Body of pancreas (tissue), 4 donors: ENCODE measurements at regions not wholly inside any gene's neighbourhood (a gene's known extent, or its start where the extent isn't known, plus 50 kb on each side); places are given as distances from the start of the nearest gene placed in this dataset.
"Not testable (repeated sequence)": the region's sequence is repeated elsewhere in the genome, so short reads cannot be mapped to it uniquely, and the experiment has no call there.

Source experiments
- ATAC-seq: fragments of 150-250 bp; one replicate; pipeline ENCODE4 v1.9.1; 2016
- DNase-seq, 4 donors: peaks; one replicate each; pipeline ENCODE4 v3.0.0-alpha.2; 2019
- H3K27ac ChIP-seq, 4 donors: fragments of 200-600 bp; sonication (generic); 1 replicate in 3 of 4; 2 replicates in 1 of 4; pipeline versions ENCODE4 v1.5.1 to v1.6.1; 2016 to 2019; ENCODE audit warnings: mild to moderate bottlenecking in 1 of 4, mixed read lengths in 1 of 4, moderate library complexity in 1 of 4
- H3K27me3 ChIP-seq, 2 donors: fragments of 200-600 bp; sonication (generic); one replicate each; pipeline ENCODE4 v1.6.0; 2016; ENCODE audit warnings: mild to moderate bottlenecking in 1 of 2
- H3K36me3 ChIP-seq, 2 donors: fragments of 200-600 bp; sonication (generic); replicated peaks in 1 of 2; 2 replicates each; pipeline ENCODE4 v1.5.1; 2016; ENCODE audit warnings: low read depth in 2 of 2; ENCODE audit not compliant: insufficient read depth in 1 of 2
- H3K4me1 ChIP-seq: fragments of 200-600 bp; sonication (generic); one replicate; pipeline ENCODE4 v1.6.0; 2016
- H3K4me3 ChIP-seq, 2 donors: fragments of 200-600 bp; sonication (generic); 1 replicate in 1 of 2; 2 replicates in 1 of 2; pipeline ENCODE4 v1.5.1; 2016 to 2019
- H3K9me3 ChIP-seq, 3 donors: fragments of 200-600 bp; sonication (generic); 1 replicate in 2 of 3; 2 replicates in 1 of 3; pipeline ENCODE4 v1.5.1; 2016
- POLR2A ChIP-seq, 3 donors: fragments of 450-650 bp; IDR thresholded peaks; one replicate each; pipeline ENCODE4 v1.6.1; 2016; ENCODE audit warnings: antibody characterized with exemption in 3 of 3, mild to moderate bottlenecking in 2 of 3
- WGBS, 2 donors: methylation state at CpG; one replicate each; pipeline ENCODE4 v1.1.5; 2017; 5-methylcytosine and 5-hydroxymethylcytosine counted together
- intact Hi-C: fragments of 100-400 bp; cut with DNase I; formaldehyde crosslinking; loops from one replicate; pipeline ENCODE4 v1.15.1; 2023
- TF ChIP-seq, protein P1 (sequence below), 7 experiments: fragments of 450-650 bp in 4 of 7; fragments of 200-600 bp in 3 of 7; sonication (generic) in 3 of 7; IDR thresholded peaks; one replicate each; pipeline ENCODE4 v1.5.1; 2016 to 2019; ENCODE audit warnings: antibody characterized with exemption in 7 of 7

- DNase-seq (no peak), ATAC-seq (no peak)
- no peak overlapping the region for H3K4me3 ChIP-seq
- H3K36me3 ChIP-seq, result no peaks in the 10 kb centered on the region
- H3K9me3 ChIP-seq, result no peaks in the 10 kb centered on the region
- H3K27ac ChIP-seq, result no peak overlapping the region
- intact Hi-C loops, result no loop called here
- whole genome bisulfite sequencing, 2 donors, result 33 to 43% methylated on average over 1 of the region's 1 CpG
- H3K27me3 ChIP-seq, result no peaks in the 10 kb centered on the region
- TF ChIP-seq POLR2A (IDR thresholded peaks at IDR 0.05), result no peak
- TF ChIP-seq, protein P1, sequence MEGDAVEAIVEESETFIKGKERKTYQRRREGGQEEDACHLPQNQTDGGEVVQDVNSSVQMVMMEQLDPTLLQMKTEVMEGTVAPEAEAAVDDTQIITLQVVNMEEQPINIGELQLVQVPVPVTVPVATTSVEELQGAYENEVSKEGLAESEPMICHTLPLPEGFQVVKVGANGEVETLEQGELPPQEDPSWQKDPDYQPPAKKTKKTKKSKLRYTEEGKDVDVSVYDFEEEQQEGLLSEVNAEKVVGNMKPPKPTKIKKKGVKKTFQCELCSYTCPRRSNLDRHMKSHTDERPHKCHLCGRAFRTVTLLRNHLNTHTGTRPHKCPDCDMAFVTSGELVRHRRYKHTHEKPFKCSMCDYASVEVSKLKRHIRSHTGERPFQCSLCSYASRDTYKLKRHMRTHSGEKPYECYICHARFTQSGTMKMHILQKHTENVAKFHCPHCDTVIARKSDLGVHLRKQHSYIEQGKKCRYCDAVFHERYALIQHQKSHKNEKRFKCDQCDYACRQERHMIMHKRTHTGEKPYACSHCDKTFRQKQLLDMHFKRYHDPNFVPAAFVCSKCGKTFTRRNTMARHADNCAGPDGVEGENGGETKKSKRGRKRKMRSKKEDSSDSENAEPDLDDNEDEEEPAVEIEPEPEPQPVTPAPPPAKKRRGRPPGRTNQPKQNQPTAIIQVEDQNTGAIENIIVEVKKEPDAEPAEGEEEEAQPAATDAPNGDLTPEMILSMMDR (IDR thresholded peaks at IDR 0.05), result no peak
- no peaks in the 10 kb centered on the region for H3K4me1 ChIP-seq
These were observed 328.4 kb upstream of the KCND2 start for GRCh38 chr7:119944601-119944972.

- no peak for DNase-seq
- Histone ChIP-seq H3K36me3 (no peaks in the 10 kb centered on the region), H3K27ac (no peak overlapping the region), H3K9me3 (no peaks in the 10 kb centered on the region), H3K4me1 (no peaks in the 10 kb centered on the region), H3K4me3 (no peak overlapping the region), H3K27me3 (no peaks in the 10 kb centered on the region)
- TF ChIP-seq POLR2A (IDR thresholded peaks at IDR 0.05), result no peak
- TF ChIP-seq, protein P1 (IDR thresholded peaks at IDR 0.05), result no peak
- ATAC-seq, result no peak
- intact Hi-C loops, result no loop called here
- 91 to 92% methylated on average over 1 of the region's 1 CpG for WGBS, 2 donors
These were observed 327.2 kb upstream of the KCND2 start for GRCh38 chr7:119945822-119946221.

DNA sequence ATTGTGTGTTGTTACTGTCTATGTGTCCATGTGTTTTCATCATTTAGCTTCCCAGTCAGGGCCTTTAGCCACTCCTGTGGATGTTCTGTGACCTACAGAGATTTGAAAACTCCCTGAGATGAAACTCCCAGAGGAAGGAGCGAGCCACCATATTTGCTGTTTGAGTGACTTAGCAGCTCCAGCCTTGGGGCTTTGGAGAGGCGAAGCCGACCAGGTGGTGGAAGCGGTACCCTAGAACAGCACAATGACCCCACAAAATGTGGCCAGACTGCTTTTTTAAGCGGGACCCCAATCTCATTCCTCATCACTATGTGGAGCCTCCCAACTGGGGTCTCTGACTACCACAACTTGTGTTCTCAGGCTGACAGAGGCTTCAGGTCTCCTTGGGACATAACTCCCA is 323.9 kb upstream of the KCND2 start:
- H3K36me3 ChIP-seq, result no peaks in the 10 kb centered on the region
- 86 to 97% methylated on average over 5 of the region's 5 CpGs for WGBS, 2 donors
- no peaks in the 10 kb centered on the region for H3K9me3 ChIP-seq
- H3K4me3 ChIP-seq, result no peak overlapping the region
- H3K27me3 ChIP-seq, result no peaks in the 10 kb centered on the region
- no peak overlapping the region for H3K27ac ChIP-seq
- intact Hi-C loops, result no loop called here
- H3K4me1 ChIP-seq, result no peaks in the 10 kb centered on the region
- TF ChIP-seq, protein P1 (IDR thresholded peaks at IDR 0.05), result no peak
- TF ChIP-seq POLR2A (IDR thresholded peaks at IDR 0.05), result no peak
- no peak for DNase-seq
- ATAC-seq, result no peak

DNA sequence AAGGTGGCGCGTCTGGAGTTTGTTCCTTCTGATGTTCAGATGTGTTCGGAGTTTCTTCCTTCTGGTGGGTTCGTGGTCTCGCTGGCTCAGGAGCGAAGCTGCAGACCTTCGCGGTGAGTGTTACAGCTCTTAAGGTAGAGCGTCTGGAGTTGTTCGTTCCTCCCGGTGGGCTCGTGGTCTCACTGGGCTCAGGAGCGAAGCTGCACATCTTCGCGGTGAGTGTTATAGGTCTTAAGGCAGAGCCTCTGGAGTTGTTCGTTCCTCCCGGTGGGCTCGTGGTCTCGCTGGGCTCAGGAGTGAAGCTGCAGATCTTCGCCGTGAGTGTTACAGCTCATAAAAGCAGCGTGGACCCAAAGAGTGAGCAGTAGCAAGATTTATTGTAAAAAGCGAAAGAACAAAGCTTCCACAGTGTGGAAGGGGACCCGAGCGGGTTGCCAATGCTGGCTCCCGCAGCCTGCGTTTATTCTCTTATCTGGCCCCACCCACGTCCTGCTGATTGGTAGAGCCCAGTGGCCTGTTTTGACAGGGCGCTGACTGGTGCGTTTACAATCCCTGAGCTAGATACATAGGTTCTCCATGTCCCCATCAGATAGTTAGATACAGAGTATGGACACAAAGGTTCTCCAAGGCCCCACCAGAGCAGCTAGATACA is 322.5 kb upstream of the KCND2 start:
- ATAC-seq, intact Hi-C loops, H3K9me3 ChIP-seq, DNase-seq, H3K4me1 ChIP-seq, H3K4me3 ChIP-seq, H3K27ac ChIP-seq, H3K36me3 ChIP-seq, H3K27me3 ChIP-seq: not testable (repeated sequence)
- 86 to 88% methylated on average over 27 to 30 of the region's 30 CpGs for WGBS, 2 donors

DNA sequence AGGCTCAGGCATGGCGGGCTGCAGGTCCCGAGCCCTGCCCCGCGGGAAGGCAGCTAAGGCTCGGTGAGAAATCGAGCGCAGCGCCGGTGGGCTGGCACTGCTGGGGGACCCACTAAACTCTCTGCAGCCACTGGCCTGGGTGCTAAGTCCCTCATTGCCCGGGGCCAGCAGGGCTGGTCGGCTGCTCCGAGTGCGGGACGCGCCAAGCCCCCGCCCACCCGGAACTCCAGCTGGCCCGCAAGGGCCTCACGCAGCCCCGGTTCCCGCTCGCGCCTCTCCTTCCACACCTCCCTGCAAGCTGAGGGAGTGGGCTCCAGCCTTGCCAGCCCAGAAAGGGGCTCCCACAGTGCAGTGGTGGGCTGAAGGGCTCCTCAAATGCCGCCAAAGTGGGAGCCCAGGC is 321.4 kb upstream of the KCND2 start:
- H3K36me3 ChIP-seq, H3K4me1 ChIP-seq, ATAC-seq, H3K9me3 ChIP-seq, DNase-seq, intact Hi-C loops, H3K4me3 ChIP-seq, H3K27ac ChIP-seq, H3K27me3 ChIP-seq: not testable (repeated sequence)
- WGBS, 2 donors, result 90 to 100% methylated on average over 4 to 21 of the region's 24 CpGs

DNA sequence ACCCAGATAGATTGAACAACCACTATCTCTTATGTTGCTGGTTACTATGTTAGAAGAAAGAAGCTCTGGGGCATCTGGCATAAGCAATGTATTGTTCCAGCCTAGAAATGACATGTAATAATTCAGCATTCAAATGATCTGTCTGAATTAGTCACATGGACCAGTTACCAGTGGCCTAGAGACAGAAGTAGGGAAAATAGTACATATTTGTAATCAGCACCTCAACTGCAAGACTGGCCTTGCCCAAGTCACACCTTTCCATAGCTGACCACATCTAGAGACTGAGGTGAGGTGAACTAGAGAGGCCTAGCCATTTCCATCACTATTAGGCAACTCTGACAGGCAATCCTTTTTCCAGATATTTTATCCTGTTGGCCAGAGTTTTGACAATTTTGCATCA is 315.6 kb upstream of the KCND2 start:
- Histone ChIP-seq H3K9me3 (no peaks in the 10 kb centered on the region), H3K4me1 (no peaks in the 10 kb centered on the region), H3K27ac (no peak overlapping the region), H3K27me3 (no peaks in the 10 kb centered on the region), H3K36me3 (no peaks in the 10 kb centered on the region), H3K4me3 (no peak overlapping the region)
- no peak for TF ChIP-seq POLR2A (IDR thresholded peaks at IDR 0.05)
- ATAC-seq (no peak), DNase-seq (no peak)
- intact Hi-C loops, result no loop called here
